GM10266 (cell line): ENCODE measurements at regions not wholly inside any gene's neighbourhood (a gene's known extent, or its start where the extent isn't known, plus 50 kb on each side); places are given as distances from the start of the nearest gene placed in this dataset.

Experiments used
- DNase-seq: peaks from one replicate; pipeline ENCODE4 v3.0.0; 2012; ENCODE audit errors: extremely low spot score
- CTCF ChIP-seq: IDR thresholded peaks from 2 replicates; pipeline ENCODE4 v1.5.1; 2012; ENCODE audit warnings: mild to moderate bottlenecking, low read depth; ENCODE audit not compliant: control insufficient read depth, insufficient read depth; ENCODE audit errors: missing control alignments

- no peak for TF ChIP-seq CTCF
- DNase-seq = no peak
Observed at GRCh38 chr13:40017662-40018262, 362.3 kb downstream of the COG6 start.

GRCh38 chr13:40023595-40024203, 368.2 kb downstream of the COG6 start:
- no peak for TF ChIP-seq CTCF
- no peak for DNase-seq

GRCh38 chr13:40024204-40024966, 368.9 kb downstream of the COG6 start:
- TF ChIP-seq CTCF = no peak
- no peak for DNase-seq

GRCh38 chr13:40024967-40025714, 369.7 kb downstream of the COG6 start:
- no peak for DNase-seq

GRCh38 chr13:40026174-40026585, 370.7 kb downstream of the COG6 start:
- DNase-seq = peak; percentile 51
- TF ChIP-seq CTCF = no peak

More at GRCh38 chr13:40024967-40025714, 369.7 kb downstream of the COG6 start:
- TF ChIP-seq CTCF = no peak

GRCh38 chr13:40026741-40027140, 371.3 kb downstream of the COG6 start:
- DNase-seq = peak; percentile 16
- no peak for TF ChIP-seq CTCF
